Cardiac muscle cell (in vitro differentiated cells and primary cell): ENCODE measurements at regions not wholly inside any gene's neighbourhood (a gene's known extent, or its start where the extent isn't known, plus 50 kb on each side); places are given as distances from the start of the nearest gene placed in this dataset.
A peak's percentile ranks its signal among the peaks of the same experiment; 100 is the strongest.

Experiments
- DNase-seq, 2 donors: peaks; one replicate each; pipeline versions ENCODE4 v3.0.0 to v3.0.0-alpha.2; 2010 to 2017; ENCODE audit warnings: low read depth in 1 of 2, low spot score in 1 of 2
- H3K27ac ChIP-seq: fragments of 200-600 bp; sonication (generic); 2 replicates; pipeline ENCODE4 v1.5.1; 2016
- H3K27me3 ChIP-seq: fragments of 200-600 bp; sonication (generic); 2 replicates; pipeline ENCODE4 v1.6.0; 2016; ENCODE audit warnings: control low read depth
- H3K36me3 ChIP-seq: fragments of 200-600 bp; sonication (generic); 2 replicates; pipeline ENCODE4 v1.5.1; 2016; ENCODE audit warnings: control low read depth
- H3K4me1 ChIP-seq: fragments of 200-600 bp; sonication (generic); 2 replicates; pipeline ENCODE4 v1.8.1; 2017; ENCODE audit warnings: low read depth, mild to moderate bottlenecking, mixed run types
- H3K4me3 ChIP-seq: fragments of 200-600 bp; sonication (generic); 2 replicates; pipeline ENCODE4 v1.5.1; 2016; ENCODE audit warnings: mild to moderate bottlenecking
- H3K9me3 ChIP-seq: fragments of 200-600 bp; sonication (generic); 2 replicates; pipeline ENCODE4 v1.5.1; 2017; ENCODE audit warnings: low read depth, mild to moderate bottlenecking, control low read depth
- TF ChIP-seq, protein P1 (sequence below): IDR thresholded peaks from 2 replicates; pipeline ENCODE4 v1.5.1; 2012; ENCODE audit warnings: low read depth, mild to moderate bottlenecking, low read length

DNA sequence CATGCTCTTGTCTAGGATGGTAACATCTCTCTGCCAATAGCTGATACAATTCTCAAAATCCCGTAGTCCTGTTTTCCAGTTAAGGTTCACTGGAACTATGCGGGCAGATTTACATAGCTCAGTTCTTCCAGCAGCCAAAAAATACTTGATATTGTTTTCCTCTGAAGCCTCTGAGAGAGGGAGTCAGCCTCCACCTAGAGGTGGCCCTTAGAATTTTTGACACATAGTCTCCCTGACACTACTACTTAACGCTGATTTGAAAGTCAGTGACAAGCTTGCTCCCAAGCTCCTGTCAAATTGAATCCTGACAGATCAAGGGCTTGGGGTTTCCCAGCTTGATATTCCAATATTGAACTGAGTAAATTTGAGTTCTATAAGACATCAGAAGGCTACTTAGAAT lies 1780.1 kb downstream of the TP53TG3F start:
- H3K4me3 ChIP-seq, result no peak overlapping the region
- no peaks in the 10 kb centered on the region for H3K27me3 ChIP-seq
- TF ChIP-seq, protein P1, sequence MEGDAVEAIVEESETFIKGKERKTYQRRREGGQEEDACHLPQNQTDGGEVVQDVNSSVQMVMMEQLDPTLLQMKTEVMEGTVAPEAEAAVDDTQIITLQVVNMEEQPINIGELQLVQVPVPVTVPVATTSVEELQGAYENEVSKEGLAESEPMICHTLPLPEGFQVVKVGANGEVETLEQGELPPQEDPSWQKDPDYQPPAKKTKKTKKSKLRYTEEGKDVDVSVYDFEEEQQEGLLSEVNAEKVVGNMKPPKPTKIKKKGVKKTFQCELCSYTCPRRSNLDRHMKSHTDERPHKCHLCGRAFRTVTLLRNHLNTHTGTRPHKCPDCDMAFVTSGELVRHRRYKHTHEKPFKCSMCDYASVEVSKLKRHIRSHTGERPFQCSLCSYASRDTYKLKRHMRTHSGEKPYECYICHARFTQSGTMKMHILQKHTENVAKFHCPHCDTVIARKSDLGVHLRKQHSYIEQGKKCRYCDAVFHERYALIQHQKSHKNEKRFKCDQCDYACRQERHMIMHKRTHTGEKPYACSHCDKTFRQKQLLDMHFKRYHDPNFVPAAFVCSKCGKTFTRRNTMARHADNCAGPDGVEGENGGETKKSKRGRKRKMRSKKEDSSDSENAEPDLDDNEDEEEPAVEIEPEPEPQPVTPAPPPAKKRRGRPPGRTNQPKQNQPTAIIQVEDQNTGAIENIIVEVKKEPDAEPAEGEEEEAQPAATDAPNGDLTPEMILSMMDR, result no peak
- no peaks in the 10 kb centered on the region for H3K36me3 ChIP-seq
- no peak for DNase-seq
- no peak overlapping the region for H3K27ac ChIP-seq
- H3K4me1 ChIP-seq, result no peaks in the 10 kb centered on the region
- peaks cover under 1% of the 10 kb centered on the region for H3K9me3 ChIP-seq

- peaks cover 8% of the 10 kb centered on the region for H3K9me3 ChIP-seq
- no peaks in the 10 kb centered on the region for H3K36me3 ChIP-seq
- H3K27ac ChIP-seq, result no peak overlapping the region
- H3K27me3 ChIP-seq, result no peaks in the 10 kb centered on the region
- H3K4me1 ChIP-seq, result no peaks in the 10 kb centered on the region
- no peak overlapping the region for H3K4me3 ChIP-seq
- no peak for DNase-seq
- TF ChIP-seq, protein P1, result no peak
Observed at GRCh38 chr16:35249051-35249450, 1789.6 kb downstream of the TP53TG3F start.

DNA sequence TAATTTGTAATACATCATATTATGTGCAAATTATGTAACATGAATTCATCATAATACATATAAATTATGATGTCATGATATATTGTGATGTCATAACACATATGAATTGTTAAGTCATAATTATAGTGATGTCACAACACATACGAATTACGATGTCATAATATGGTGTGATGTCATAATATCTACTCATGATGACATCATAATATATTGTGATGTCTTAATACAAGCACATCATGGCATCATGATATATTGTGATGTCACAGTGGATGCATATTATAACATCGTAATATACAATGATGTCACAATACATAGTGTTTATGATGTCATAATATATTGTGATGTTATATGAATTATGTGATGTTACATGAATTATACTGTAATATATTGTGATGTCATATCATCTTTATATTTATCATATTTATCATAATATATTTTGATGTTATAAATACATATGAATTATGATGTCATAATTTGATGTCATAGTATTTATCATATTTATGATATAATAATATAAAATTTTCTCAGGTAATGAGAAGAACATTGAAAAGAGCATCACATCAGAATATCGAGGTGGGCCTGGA lies 1793.0 kb downstream of the TP53TG3F start:
- DNase-seq, result peak in 1 of 2 donors; percentile 0
- H3K4me1 ChIP-seq, result no peaks in the 10 kb centered on the region
- H3K4me3 ChIP-seq, result no peak overlapping the region
- H3K36me3 ChIP-seq, result no peaks in the 10 kb centered on the region
- TF ChIP-seq, protein P1, result no peak
- H3K27me3 ChIP-seq, result no peaks in the 10 kb centered on the region
- no peak overlapping the region for H3K27ac ChIP-seq
- peaks cover 6% of the 10 kb centered on the region for H3K9me3 ChIP-seq

DNA sequence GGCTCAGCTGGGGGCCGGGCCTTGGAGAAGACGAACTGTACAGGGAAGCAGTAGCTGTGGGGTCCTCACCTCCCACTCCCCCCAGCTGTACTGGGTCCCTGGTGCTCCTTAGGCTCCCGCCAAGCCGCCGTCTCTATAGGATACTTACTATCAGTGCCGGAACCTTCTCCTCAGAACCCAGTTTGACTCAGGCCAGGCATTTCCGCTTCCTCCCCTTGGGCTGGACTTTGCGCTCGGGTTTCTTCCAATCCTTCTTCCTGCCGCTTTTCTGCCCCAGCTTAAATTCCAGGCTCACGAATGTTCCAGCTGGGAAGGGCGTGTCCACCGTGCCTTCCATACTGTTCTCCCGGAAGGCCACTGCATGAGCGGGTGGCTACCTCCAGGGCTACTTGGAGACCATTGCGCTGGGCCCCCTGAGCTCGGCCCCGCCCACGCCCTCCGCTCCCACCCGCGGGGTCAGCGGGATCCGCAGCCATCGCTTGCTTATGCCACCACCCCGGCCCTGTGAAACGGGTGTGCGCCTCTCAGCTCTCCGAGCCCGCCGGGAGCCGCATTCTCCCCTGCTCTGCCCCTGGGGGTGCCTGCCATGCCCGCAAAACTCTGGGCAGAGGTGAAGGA lies 1795.9 kb downstream of the TP53TG3F start:
- Histone ChIP-seq H3K4me3 (no peak overlapping the region), H3K27me3 (no peaks in the 10 kb centered on the region), H3K4me1 (no peaks in the 10 kb centered on the region), H3K36me3 (no peaks in the 10 kb centered on the region), H3K9me3 (peaks cover 9% of the 10 kb centered on the region), H3K27ac (no peak overlapping the region)
- DNase-seq, result no peak
- TF ChIP-seq, protein P1, result no peak

DNA sequence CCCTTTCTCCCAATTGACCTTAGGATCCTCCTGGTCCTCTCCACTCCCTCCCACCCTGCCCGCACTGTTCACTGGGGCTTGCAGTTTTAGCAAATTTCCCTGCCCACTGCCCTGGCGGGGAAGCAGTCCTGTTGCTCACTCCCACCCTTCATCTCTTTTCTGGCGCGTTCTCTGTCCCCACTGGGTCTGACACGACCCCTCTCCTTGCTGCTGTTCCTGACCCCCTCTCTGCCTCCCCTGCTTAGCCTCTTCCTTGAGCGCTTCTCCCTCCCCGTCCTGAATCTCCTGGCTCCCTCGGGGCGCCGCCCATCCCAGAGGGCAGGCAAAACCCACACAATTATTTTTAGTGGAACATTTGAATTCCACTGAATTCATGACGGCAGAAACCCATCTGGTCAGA lies 1796.4 kb downstream of the TP53TG3F start:
- TF ChIP-seq, protein P1, result no peak
- H3K9me3 ChIP-seq, result peaks cover 9% of the 10 kb centered on the region

More for the DNA sequence above, 1796.4 kb downstream of the TP53TG3F start:
- DNase-seq, result no peak
- H3K27me3 ChIP-seq, result no peaks in the 10 kb centered on the region
- H3K4me3 ChIP-seq, result no peak overlapping the region
- no peaks in the 10 kb centered on the region for H3K36me3 ChIP-seq
- H3K27ac ChIP-seq, result no peak overlapping the region
- H3K4me1 ChIP-seq, result no peaks in the 10 kb centered on the region
